BE2C (cell line): ENCODE measurements at regions not wholly inside any gene's neighbourhood (a gene's known extent, or its start where the extent isn't known, plus 50 kb on each side); places are given as distances from the start of the nearest gene placed in this dataset.

Experiments
- DNase-seq: peaks from one replicate; pipeline ENCODE4 v3.0.0-alpha.2; 2020
- H3K27me3 ChIP-seq: fragments of 250-450 bp; sonication (Bioruptor Pico); 2 replicates; pipeline ENCODE4 v1.5.1; 2020; ENCODE audit warnings: mild to moderate bottlenecking
- H3K36me3 ChIP-seq: fragments of 250-450 bp; sonication (Bioruptor Pico); 2 replicates; pipeline ENCODE4 v1.5.1; 2020; ENCODE audit warnings: mild to moderate bottlenecking
- H3K4me1 ChIP-seq: fragments of 250-450 bp; sonication (Bioruptor Pico); 2 replicates; pipeline ENCODE4 v1.5.1; 2020
- H3K4me3 ChIP-seq: 2 replicates; pipeline ENCODE4 v1.5.1; 2011; ENCODE audit warnings: low read depth, low read length
- H3K9me3 ChIP-seq: fragments of 250-450 bp; sonication (Bioruptor Pico); 2 replicates; pipeline ENCODE4 v1.5.1; 2020
- CTCF ChIP-seq: IDR thresholded peaks from 2 replicates; pipeline ENCODE4 v1.5.1; 2012; ENCODE audit warnings: mild to moderate bottlenecking, low read depth, low read length

DNA sequence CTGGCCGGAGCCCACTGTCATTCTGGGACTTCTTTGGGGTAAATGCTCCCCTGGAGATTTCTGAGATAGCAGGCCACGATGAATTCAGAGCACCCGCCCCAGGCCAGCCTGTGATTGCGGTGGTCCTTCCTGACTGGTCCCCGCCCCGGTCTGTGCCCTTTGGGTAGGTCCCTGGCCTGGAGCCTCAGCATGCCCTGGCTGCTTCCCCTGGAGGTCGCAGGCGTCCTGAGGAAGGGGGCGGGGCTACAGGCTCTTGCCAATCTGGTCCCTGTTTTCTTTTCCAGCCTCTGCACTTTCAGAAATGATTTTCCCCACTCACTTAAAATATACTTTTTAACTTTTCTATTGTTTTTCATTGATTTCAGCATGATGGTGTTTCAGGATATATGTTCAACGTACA lies 250.2 kb upstream of the ATP10A start:
- DNase-seq, result no peak
- Histone ChIP-seq H3K9me3 (no peaks in the 10 kb centered on the region), H3K27me3 (no peaks in the 10 kb centered on the region), H3K36me3 (no peaks in the 10 kb centered on the region), H3K4me3 (no peak overlapping the region), H3K4me1 (no peaks in the 10 kb centered on the region)
- no peak for TF ChIP-seq CTCF

DNA sequence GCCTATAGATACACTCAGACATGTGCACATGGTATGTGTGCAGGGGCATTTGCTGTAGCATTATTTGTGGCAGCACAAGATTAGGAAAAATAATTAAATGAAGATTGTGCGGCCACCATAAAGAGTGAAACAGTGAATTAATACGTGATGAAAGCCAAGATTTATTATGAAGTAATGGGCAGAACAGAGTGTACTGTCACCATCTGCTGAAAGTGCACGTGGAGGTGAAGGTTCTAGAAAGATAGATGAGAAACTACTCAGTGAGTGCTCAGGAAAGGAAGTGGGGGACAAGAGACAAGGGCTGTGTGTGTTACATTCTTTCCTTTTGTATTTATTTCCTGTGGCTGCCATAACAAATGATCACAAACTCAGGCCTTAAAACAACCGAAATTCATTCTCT lies 246.1 kb upstream of the ATP10A start:
- TF ChIP-seq CTCF, result no peak
- Histone ChIP-seq H3K4me1 (no peaks in the 10 kb centered on the region), H3K9me3 (no peaks in the 10 kb centered on the region), H3K27me3 (no peaks in the 10 kb centered on the region), H3K4me3 (no peak overlapping the region), H3K36me3 (no peaks in the 10 kb centered on the region)
- DNase-seq, result no peak

DNA sequence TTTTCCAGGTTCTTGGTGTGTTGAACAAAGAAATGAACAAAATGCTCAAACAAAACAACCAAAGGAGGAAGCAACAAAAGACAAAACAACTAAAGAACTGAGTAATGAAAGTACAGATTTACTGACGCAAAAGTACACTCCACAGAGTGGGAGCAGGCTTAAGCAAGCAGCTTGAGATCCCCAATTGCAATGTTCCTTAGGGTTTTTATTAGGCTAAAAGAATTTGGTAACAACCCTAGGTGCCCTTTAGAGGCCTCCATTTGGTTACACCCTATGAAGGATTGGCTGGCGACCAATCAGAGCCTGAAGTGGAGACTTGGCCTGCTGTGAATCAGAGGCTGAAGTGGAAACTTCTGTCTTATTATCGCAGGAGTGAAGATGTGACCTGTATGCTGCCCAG lies 243.4 kb upstream of the ATP10A start:
- no peaks in the 10 kb centered on the region for H3K27me3 ChIP-seq
- TF ChIP-seq CTCF, result no peak
- H3K9me3 ChIP-seq, result no peaks in the 10 kb centered on the region
- DNase-seq, result no peak
- no peaks in the 10 kb centered on the region for H3K4me1 ChIP-seq
- no peaks in the 10 kb centered on the region for H3K36me3 ChIP-seq
- no peak overlapping the region for H3K4me3 ChIP-seq

DNA sequence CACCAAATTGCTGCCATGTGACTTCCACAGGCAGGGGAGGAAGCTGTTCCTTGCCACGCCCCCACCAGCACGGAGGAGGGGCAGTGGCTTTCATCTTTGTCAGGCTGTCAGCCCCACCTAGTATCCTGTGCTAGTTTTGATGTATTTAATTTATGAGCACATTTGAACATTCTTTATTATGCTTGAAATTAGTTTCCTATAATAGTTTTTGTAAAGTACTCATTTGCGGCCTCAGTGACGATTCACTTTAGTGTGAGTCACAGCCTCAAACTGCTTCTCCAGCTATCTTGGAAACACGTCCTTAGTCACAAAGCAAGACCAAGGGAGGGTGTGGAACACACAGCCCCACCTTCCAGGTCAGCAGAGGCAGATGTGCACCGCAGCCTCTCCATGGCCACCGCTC lies 239.9 kb upstream of the ATP10A start:
- no peaks in the 10 kb centered on the region for H3K4me1 ChIP-seq
- DNase-seq, result no peak
- no peaks in the 10 kb centered on the region for H3K9me3 ChIP-seq
- TF ChIP-seq CTCF, result no peak
- H3K27me3 ChIP-seq, result no peaks in the 10 kb centered on the region
- H3K36me3 ChIP-seq, result no peaks in the 10 kb centered on the region
- no peak overlapping the region for H3K4me3 ChIP-seq

DNA sequence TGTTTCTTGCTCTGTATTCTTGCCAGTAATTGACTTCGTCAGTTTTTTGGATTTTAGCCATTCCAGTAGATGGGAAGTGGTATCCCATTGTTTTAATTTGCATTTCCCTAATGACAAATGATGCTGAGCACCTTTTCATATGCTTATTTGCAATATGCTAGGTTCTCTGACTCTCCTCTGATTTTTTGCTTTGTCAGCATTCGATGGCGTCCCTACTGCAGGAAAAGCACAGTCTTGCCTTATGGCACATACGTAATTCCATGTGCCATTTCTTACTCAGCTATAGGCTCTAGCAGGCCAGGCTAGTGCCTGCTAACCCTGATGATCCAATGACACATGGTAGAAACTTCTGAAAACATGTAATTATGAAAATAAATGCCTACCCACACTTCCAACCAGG lies 239.2 kb upstream of the ATP10A start:
- DNase-seq, result no peak
- H3K9me3 ChIP-seq, result no peaks in the 10 kb centered on the region
- TF ChIP-seq CTCF, result no peak
- no peaks in the 10 kb centered on the region for H3K36me3 ChIP-seq
- no peaks in the 10 kb centered on the region for H3K4me1 ChIP-seq
- no peak overlapping the region for H3K4me3 ChIP-seq
- no peaks in the 10 kb centered on the region for H3K27me3 ChIP-seq

- Histone ChIP-seq H3K9me3 (no peaks in the 10 kb centered on the region), H3K36me3 (no peaks in the 10 kb centered on the region), H3K4me3 (no peak overlapping the region), H3K27me3 (no peaks in the 10 kb centered on the region), H3K4me1 (no peaks in the 10 kb centered on the region)
- no peak for TF ChIP-seq CTCF
- no peak for DNase-seq
Observed at GRCh38 chr15:26101443-26101842, 238.3 kb upstream of the ATP10A start.
